ENCODE measurements at regions not wholly inside any gene's neighbourhood (a gene's known extent, or its start where the extent isn't known, plus 50 kb on each side); places are given as distances from the start of the nearest gene placed in this dataset.
"Not testable (repeated sequence)": the region's sequence is repeated elsewhere in the genome, so short reads cannot be mapped to it uniquely, and the experiment has no call there.

DNA sequence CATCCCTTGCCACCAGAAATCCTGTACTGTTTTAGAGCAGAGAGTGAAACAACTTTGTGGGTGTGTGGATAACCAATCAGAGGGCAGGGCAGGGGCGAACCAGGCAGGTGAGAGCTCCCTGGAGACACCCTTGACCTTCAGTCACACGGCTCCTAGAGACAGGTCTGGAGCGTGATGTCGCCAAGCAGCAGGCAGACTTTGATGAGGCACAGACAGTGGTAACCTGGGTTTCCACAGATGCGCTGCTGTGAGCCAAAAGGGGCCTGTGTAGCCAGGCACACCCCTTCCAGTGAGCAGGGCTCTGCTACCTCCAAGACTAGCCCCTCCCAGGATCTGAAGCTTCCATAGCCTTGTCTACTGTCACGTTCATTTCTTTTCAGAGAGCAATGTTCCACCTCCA, 317.8 kb upstream of the ADCY2 start:
- DNase-seq (ENCODE audit: low read depth in 2 of 2), result no peak

GRCh38 chr5:7078901-7079300, 317.0 kb upstream of the ADCY2 start:
- no peak for DNase-seq (ENCODE audit: low read depth in 2 of 2)

DNA sequence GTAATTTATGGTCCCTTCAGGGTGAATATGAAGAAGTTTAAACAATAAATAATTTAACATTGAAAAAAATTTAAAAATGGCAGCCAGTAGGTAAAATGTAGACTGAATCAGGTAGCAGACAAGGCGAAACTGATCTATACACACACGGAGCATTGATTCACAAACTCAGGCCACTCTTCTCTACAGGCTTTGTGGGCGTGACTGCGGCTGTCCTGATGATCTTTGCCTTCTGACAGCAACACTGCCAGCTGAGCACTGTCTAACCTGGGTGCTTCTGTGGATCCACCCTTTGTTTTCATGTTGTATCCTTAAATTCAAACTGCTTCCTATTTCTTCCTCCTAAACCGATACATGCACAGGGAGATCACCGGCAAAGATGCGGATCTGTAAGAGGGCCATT, 315.4 kb upstream of the ADCY2 start:
- DNase-seq (ENCODE audit: low read depth in 2 of 2), result no peak

DNA sequence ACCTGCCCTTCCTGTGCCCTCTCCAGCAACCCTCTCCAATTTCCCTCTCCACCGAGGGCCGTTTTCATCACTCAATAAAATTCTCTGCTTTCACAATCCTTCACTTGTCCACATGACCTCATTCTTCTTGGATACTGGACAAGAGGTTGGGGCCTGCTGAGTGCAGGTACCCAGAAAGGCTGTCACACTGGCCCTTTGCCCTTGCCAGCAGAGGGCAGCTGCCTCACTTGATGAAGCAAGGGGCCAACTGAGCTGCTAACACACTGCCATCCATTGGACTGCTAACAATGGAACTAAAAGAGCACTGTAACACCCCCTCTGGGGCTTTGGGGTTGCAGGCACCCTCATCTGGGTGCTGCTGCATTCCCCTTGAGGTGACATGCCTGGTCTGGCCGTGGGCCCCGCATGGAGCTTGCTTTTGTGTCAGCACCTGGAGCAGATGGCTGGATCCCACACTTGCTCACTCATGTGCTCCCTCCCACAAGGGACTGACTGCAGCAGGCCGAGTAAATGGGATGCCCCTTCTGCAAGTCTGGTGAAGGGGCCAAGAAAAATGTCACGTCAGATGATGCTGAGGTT, 308.1 kb upstream of the ADCY2 start:
- DNase-seq (ENCODE audit: low read depth in 2 of 2), result no peak

GRCh38 chr5:7088849-7089248, 307.1 kb upstream of the ADCY2 start:
- no peak for DNase-seq (ENCODE audit: low read depth in 2 of 2)

DNA sequence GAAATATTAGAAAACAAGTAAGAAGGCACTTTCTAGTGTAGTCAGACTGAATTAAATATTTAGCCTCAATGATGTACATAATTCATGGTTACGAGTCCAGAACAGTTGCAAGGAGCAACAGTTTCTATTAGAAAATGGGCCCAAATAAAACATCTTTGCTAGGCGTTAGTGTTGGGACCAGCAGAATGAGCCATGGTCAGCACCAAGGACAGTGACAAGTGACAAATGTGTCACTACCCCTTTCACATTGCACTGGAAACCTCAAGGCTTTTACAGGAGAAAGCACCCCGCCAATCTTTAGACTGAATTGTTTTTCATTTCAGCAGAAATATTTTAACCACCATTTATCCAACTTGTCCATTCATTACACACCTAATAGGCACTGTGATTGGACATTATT, 301.3 kb upstream of the ADCY2 start:
- DNase-seq (ENCODE audit: low read depth in 2 of 2), result no peak

GRCh38 chr5:7096294-7096693, 299.6 kb upstream of the ADCY2 start:
- no peak for DNase-seq (ENCODE audit: low read depth in 2 of 2)

- DNase-seq (ENCODE audit: low read depth in 2 of 2), result no peak
Measured at GRCh38 chr5:7105358-7105757, 290.6 kb upstream of the ADCY2 start.

DNA sequence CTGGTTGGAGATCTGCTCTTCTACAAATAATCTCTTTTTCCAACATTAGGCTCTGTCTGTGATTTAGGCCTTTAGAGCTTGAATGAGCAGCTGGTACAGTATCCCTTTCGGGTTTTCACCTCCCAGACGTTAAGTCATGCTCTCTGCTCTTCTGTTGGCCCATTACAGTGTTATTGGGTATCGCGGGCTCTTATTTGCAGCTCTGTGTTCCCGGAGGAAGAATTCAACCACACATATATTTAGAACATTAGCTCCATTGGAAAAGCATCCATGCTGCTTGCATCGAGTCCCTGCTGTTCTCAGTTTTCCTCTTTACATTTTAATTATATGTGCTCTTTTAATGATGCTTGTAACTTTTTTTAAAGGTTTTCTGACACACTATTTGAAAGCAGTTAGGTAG, 278.0 kb upstream of the ADCY2 start:
- DNase-seq (ENCODE audit: low read depth in 2 of 2), result no peak

- DNase-seq (ENCODE audit: low read depth in 2 of 2), result no peak
Measured at GRCh38 chr5:7131680-7132079, 264.3 kb upstream of the ADCY2 start.

DNA sequence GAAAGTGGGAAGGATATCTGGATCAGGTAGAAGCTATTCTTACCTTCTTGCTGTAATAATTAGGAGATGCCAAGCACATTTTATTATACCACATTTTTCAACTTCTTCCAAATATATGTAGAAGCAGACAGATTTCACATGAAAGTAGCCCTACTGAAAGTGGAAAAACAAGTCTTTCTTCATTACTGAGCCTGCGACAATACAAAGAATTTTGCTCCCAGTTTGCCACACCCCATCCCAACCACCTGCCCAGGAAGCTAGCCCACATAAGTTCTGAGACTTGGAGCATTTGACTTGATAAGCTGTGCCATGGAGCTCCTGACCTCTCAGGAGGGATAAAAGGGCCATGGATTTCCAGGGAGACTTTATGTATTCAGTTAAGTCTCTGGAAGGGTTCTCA, 249.1 kb upstream of the ADCY2 start:
- no peak for DNase-seq (ENCODE audit: low read depth in 2 of 2)

GRCh38 chr5:7157083-7157482, 238.9 kb upstream of the ADCY2 start:
- no peak for DNase-seq (ENCODE audit: low read depth in 2 of 2)

GRCh38 chr5:7169240-7169878, 226.6 kb upstream of the ADCY2 start:
- no peak for DNase-seq (ENCODE audit: low read depth in 2 of 2)

DNA sequence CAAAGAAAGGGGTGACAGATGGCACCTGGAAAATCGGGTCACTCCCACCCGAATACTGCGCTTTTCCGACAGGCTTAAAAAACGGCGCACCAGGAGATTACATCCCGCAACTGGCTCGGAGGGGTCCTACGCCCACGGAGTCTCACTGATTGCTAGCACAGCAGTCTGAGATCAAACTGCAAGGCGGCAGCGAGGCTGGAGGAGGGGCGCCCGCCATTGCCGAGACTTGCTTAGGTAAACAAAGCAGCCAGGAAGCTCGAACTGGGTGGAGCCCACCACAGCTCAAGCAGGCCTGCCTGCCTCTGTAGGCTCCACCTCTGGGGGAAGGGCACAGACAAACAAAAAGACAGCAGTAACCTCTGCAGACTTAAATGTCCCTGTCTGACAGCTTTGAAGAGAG, 225.2 kb upstream of the ADCY2 start:
- DNase-seq (ENCODE audit: low read depth in 2 of 2), result not testable (repeated sequence)

GRCh38 chr5:7179364-7179763, 216.6 kb upstream of the ADCY2 start:
- no peak for DNase-seq (ENCODE audit: low read depth in 2 of 2)

- DNase-seq (ENCODE audit: low read depth in 2 of 2), result no peak
Measured at GRCh38 chr5:7181841-7182240, 214.1 kb upstream of the ADCY2 start.

- no peak for DNase-seq (ENCODE audit: low read depth in 2 of 2)
Measured at GRCh38 chr5:7185742-7186141, 210.2 kb upstream of the ADCY2 start.

DNA sequence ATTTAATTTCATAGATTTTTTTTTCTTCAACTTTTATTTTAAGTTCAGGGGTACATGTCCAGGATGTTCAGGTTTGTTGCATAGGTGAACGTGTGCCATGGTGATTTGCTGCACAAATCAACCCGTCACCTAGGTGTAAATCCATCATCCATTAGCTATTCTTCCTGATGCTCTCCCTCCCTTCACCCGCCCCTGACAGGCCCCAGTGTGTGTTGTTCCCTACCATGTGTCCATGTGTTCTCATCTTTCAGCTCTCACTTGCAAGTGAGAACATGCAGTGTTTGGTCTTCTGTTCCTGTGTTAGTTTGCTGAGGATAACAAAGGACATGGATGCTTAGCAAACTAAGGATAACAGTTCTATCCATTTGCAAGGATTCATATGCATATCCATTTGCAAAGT, 209.1 kb upstream of the ADCY2 start:
- DNase-seq (ENCODE audit: low read depth in 2 of 2), result no peak

GRCh38 chr5:7190712-7191250, 205.2 kb upstream of the ADCY2 start:
- DNase-seq (ENCODE audit: low read depth in 2 of 2), result no peak

DNA sequence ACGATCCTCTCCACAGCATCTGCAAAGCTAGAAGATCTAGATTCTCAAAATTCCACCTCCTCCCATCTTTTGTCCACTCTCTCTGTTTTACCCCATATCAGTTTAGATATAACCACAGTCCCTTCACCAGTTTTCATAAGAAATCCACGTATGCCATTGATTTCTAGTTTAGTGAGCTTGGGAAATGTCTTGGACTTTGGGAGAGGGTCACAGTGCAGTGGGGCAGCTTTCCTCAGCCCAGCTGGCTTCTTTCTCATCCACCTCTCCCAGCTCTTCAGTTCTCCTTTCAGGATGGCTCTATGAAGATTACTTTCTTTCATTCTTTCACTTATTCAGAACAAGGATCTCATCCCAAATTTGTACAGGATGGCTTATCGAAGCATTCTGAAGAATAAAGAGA, 203.9 kb upstream of the ADCY2 start:
- no peak for DNase-seq (ENCODE audit: low read depth in 2 of 2)

GRCh38 chr5:7202846-7203245, 193.1 kb upstream of the ADCY2 start:
- no peak for DNase-seq (ENCODE audit: low read depth in 2 of 2)

DNA sequence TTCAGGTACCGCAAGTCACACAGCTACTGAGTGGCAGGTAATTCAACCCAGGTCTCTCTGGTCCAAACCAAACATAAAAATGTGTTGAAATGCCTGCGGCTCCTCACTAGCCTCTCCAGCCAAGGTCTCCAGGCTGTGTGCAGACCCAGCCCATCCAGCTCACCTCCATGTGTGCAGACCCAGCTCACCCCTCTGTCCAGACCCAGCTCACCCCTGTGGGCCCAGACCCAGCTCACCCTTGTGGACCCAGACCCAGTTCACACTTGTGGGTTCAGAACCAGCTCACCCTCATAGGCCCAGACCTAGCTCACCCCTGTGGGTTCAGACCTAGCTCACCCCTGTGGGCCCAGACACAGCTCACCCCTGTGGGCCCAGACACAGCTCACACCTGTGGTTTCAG, 188.0 kb upstream of the ADCY2 start:
- DNase-seq (ENCODE audit: low read depth in 2 of 2), result no peak

GRCh38 chr5:7208938-7209337, 187.0 kb upstream of the ADCY2 start:
- DNase-seq (ENCODE audit: low read depth in 2 of 2), result no peak

GRCh38 chr5:7209658-7210057, 186.3 kb upstream of the ADCY2 start:
- no peak for DNase-seq (ENCODE audit: low read depth in 2 of 2)

Measured in stimulated activated CD8-positive, alpha-beta memory T cell treated with anti-CD3 and anti-CD28 coated beads, Interleukin-7, amount 100 ng/mL, for 4 hours (primary cell).